ENCODE measurements at regions not wholly inside any gene's neighbourhood (a gene's known extent, or its start where the extent isn't known, plus 50 kb on each side); places are given as distances from the start of the nearest gene placed in this dataset.

DNA sequence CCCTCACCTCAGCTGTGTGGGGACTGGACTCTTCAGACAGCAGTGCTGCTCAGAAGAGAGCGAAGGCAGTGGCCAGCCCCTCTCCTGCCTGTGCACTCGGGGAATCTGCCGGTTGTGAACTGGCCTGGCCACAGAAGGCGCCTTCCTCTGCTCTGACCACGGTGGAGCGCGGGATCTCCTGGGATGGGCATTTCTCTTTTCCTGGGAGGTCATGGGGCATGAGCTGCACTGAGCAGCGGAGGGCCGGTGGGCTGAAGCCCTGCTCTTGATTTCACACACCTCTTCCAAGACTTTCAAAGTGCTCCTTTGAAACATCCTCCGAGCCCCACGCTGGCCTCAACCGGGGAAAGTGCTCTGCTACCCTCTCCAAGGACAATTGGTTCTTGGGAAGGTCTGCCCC lies 125.6 kb upstream of the FAM20C start:
- Mint-ChIP-seq H3K9me3 (no peaks in the 10 kb centered on the region), H3K27me3 (ENCODE audit: insufficient read depth, low read depth, poor library complexity) (peaks cover 17% of the 10 kb centered on the region), H3K4me3 (no peak overlapping the region), H3K27ac (no peak overlapping the region), H3K4me1 (peaks cover 17% of the 10 kb centered on the region), H3K36me3 (ENCODE audit: low read depth) (no peaks in the 10 kb centered on the region; the same call in 2 of the 3 replicates)
- no peak overlapping the region for H3K4me2 ChIP-seq
- H4K20me1 ChIP-seq (replicated peaks; ENCODE audit: insufficient read depth): no peaks in the 10 kb centered on the region
- no peaks in the 10 kb centered on the region for H3K36me3 ChIP-seq (ENCODE audit: insufficient read depth)
- H3K4me3 ChIP-seq: no peak overlapping the region
- no peak for TF ChIP-seq EZH2 (IDR thresholded peaks at IDR 0.05; ENCODE audit: low read depth, unreplicated experiment)
- TF ChIP-seq POLR2AphosphoS5 (IDR thresholded peaks at IDR 0.05; ENCODE audit: low read depth): no peak
- TF ChIP-seq, protein P1, sequence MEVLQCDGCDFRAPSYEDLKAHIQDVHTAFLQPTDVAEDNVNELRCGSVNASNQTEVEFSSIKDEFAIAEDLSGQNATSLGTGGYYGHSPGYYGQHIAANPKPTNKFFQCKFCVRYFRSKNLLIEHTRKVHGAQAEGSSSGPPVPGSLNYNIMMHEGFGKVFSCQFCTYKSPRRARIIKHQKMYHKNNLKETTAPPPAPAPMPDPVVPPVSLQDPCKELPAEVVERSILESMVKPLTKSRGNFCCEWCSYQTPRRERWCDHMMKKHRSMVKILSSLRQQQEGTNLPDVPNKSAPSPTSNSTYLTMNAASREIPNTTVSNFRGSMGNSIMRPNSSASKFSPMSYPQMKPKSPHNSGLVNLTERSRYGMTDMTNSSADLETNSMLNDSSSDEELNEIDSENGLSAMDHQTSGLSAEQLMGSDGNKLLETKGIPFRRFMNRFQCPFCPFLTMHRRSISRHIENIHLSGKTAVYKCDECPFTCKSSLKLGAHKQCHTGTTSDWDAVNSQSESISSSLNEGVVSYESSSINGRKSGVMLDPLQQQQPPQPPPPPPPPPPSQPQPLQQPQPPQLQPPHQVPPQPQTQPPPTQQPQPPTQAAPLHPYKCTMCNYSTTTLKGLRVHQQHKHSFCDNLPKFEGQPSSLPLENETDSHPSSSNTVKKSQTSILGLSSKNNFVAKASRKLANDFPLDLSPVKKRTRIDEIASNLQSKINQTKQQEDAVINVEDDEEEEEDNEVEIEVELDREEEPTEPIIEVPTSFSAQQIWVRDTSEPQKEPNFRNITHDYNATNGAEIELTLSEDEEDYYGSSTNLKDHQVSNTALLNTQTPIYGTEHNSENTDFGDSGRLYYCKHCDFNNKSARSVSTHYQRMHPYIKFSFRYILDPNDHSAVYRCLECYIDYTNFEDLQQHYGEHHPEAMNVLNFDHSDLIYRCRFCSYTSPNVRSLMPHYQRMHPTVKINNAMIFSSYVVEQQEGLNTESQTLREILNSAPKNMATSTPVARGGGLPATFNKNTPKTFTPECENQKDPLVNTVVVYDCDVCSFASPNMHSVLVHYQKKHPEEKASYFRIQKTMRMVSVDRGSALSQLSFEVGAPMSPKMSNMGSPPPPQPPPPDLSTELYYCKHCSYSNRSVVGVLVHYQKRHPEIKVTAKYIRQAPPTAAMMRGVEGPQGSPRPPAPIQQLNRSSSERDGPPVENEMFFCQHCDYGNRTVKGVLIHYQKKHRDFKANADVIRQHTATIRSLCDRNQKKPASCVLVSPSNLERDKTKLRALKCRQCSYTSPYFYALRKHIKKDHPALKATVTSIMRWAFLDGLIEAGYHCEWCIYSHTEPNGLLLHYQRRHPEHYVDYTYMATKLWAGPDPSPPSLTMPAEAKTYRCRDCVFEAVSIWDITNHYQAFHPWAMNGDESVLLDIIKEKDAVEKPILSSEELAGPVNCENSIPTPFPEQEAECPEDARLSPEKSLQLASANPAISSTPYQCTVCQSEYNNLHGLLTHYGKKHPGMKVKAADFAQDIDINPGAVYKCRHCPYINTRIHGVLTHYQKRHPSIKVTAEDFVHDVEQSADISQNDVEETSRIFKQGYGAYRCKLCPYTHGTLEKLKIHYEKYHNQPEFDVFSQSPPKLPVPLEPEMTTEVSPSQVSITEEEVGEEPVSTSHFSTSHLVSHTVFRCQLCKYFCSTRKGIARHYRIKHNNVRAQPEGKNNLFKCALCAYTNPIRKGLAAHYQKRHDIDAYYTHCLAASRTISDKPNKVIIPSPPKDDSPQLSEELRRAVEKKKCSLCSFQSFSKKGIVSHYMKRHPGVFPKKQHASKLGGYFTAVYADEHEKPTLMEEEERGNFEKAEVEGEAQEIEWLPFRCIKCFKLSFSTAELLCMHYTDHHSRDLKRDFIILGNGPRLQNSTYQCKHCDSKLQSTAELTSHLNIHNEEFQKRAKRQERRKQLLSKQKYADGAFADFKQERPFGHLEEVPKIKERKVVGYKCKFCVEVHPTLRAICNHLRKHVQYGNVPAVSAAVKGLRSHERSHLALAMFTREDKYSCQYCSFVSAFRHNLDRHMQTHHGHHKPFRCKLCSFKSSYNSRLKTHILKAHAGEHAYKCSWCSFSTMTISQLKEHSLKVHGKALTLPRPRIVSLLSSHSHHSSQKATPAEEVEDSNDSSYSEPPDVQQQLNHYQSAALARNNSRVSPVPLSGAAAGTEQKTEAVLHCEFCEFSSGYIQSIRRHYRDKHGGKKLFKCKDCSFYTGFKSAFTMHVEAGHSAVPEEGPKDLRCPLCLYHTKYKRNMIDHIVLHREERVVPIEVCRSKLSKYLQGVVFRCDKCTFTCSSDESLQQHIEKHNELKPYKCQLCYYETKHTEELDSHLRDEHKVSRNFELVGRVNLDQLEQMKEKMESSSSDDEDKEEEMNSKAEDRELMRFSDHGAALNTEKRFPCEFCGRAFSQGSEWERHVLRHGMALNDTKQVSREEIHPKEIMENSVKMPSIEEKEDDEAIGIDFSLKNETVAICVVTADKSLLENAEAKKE (CRISPR knock-in tag; IDR thresholded peaks at IDR 0.05): no peak
- TF ChIP-seq STAT1 (IDR thresholded peaks at IDR 0.05; ENCODE audit: unreplicated experiment): no peak
- TF ChIP-seq, protein P2, sequence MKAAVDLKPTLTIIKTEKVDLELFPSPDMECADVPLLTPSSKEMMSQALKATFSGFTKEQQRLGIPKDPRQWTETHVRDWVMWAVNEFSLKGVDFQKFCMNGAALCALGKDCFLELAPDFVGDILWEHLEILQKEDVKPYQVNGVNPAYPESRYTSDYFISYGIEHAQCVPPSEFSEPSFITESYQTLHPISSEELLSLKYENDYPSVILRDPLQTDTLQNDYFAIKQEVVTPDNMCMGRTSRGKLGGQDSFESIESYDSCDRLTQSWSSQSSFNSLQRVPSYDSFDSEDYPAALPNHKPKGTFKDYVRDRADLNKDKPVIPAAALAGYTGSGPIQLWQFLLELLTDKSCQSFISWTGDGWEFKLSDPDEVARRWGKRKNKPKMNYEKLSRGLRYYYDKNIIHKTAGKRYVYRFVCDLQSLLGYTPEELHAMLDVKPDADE (IDR thresholded peaks at IDR 0.05): no peak
- TF ChIP-seq, protein P3, sequence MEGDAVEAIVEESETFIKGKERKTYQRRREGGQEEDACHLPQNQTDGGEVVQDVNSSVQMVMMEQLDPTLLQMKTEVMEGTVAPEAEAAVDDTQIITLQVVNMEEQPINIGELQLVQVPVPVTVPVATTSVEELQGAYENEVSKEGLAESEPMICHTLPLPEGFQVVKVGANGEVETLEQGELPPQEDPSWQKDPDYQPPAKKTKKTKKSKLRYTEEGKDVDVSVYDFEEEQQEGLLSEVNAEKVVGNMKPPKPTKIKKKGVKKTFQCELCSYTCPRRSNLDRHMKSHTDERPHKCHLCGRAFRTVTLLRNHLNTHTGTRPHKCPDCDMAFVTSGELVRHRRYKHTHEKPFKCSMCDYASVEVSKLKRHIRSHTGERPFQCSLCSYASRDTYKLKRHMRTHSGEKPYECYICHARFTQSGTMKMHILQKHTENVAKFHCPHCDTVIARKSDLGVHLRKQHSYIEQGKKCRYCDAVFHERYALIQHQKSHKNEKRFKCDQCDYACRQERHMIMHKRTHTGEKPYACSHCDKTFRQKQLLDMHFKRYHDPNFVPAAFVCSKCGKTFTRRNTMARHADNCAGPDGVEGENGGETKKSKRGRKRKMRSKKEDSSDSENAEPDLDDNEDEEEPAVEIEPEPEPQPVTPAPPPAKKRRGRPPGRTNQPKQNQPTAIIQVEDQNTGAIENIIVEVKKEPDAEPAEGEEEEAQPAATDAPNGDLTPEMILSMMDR (conservative IDR thresholded peaks at IDR 0.05; ENCODE audit: low read depth in 2 of 2): no peak
- no peaks in the 10 kb centered on the region for H3K9me2 ChIP-seq (ENCODE audit: insufficient read depth)
- no peak overlapping the region for H2AFZ ChIP-seq
- no peak overlapping the region for H3K27ac ChIP-seq (ENCODE audit: low read depth)
- ATAC-seq (no peak), DNase-seq (ENCODE audit: low spot score) (no peak)
- H3K79me2 ChIP-seq (replicated peaks; ENCODE audit: insufficient read depth): no peaks in the 10 kb centered on the region
- no peaks in the 10 kb centered on the region for H3K27me3 ChIP-seq (ENCODE audit: insufficient read depth)
- no peaks in the 10 kb centered on the region for H3F3A ChIP-seq (replicated peaks; ENCODE audit: low read depth)
- no peaks in the 10 kb centered on the region for H3K4me1 ChIP-seq (ENCODE audit: insufficient read depth)

Measured in GM23338 (cell line).